CD14-positive monocyte (primary cell): ENCODE measurements at regions not wholly inside any gene's neighbourhood (a gene's known extent, or its start where the extent isn't known, plus 50 kb on each side); places are given as distances from the start of the nearest gene placed in this dataset.

Experiments used
- DNase-seq, 3 donors: peaks; one replicate each; pipeline ENCODE4 v3.0.0-alpha.2; 2011 to 2022
- H2AFZ ChIP-seq: 2 replicates; pipeline ENCODE4 v1.6.0; 2012; ENCODE audit warnings: mild to moderate bottlenecking, low read depth, low read length, inconsistent platforms; ENCODE audit not compliant: insufficient read depth, poor library complexity, severe bottlenecking
- H3K27ac ChIP-seq, 2 donors: 1 replicate in 1 of 2; 2 replicates in 1 of 2; pipeline ENCODE4 v1.5.1; 2012 to 2013; ENCODE audit warnings: low read length in 2 of 2, control low read depth in 1 of 2, inconsistent platforms in 1 of 2, low read depth in 1 of 2, mild to moderate bottlenecking in 1 of 2
- H3K27me3 ChIP-seq, 2 donors: one replicate each; pipeline versions ENCODE4 v1.6.0 to v1.6.1; 2011 to 2013; ENCODE audit warnings: low read length in 2 of 2; ENCODE audit not compliant: control insufficient read depth in 2 of 2, insufficient read depth in 2 of 2
- H3K36me3 ChIP-seq, 2 donors: replicated peaks in 1 of 2; 1 replicate in 1 of 2; 2 replicates in 1 of 2; pipeline versions ENCODE4 v1.5.1 to v1.6.1; 2012 to 2013; ENCODE audit warnings: low read length in 2 of 2, control low read depth in 1 of 2, inconsistent platforms in 1 of 2, mild to moderate bottlenecking in 1 of 2; ENCODE audit not compliant: insufficient read depth in 2 of 2, control insufficient read depth in 1 of 2
- H3K4me1 ChIP-seq, 2 donors: 1 replicate in 1 of 2; 2 replicates in 1 of 2; pipeline versions ENCODE4 v1.5.1 to v1.6.1; 2012 to 2013; ENCODE audit warnings: low read length in 2 of 2, control low read depth in 1 of 2, inconsistent platforms in 1 of 2, mild to moderate bottlenecking in 1 of 2, moderate library complexity in 1 of 2; ENCODE audit not compliant: insufficient read depth in 2 of 2, control insufficient read depth in 1 of 2
- H3K4me2 ChIP-seq: replicated peaks from 2 replicates; pipeline ENCODE3; 2012; ENCODE audit warnings: low read length, moderate library complexity, mild to moderate bottlenecking; ENCODE audit not compliant: poor library complexity, severe bottlenecking; ENCODE audit errors: extremely low read depth
- H3K4me3 ChIP-seq, 3 experiments: fragments of 200-600 bp in 1 of 3; sonication (generic) in 1 of 3; replicated peaks in 1 of 3; 1 replicate in 2 of 3; 2 replicates in 1 of 3; pipeline ENCODE4 v1.5.1; 2011 to 2013; ENCODE audit warnings: low read length in 3 of 3, mild to moderate bottlenecking in 3 of 3, control low read depth in 2 of 3, low read depth in 2 of 3, inconsistent platforms in 1 of 3, moderate library complexity in 1 of 3
- H3K79me2 ChIP-seq: 2 replicates; pipeline ENCODE4 v1.6.0; 2012; ENCODE audit warnings: mild to moderate bottlenecking, control low read depth, inconsistent platforms, low read length, moderate library complexity; ENCODE audit not compliant: insufficient read depth
- H3K9ac ChIP-seq: 2 replicates; pipeline ENCODE4 v1.6.0; 2017; ENCODE audit warnings: low read length, mild to moderate bottlenecking; ENCODE audit not compliant: insufficient read depth, poor library complexity, severe bottlenecking
- H3K9me3 ChIP-seq, 2 donors: replicated peaks in 1 of 2; 1 replicate in 1 of 2; 2 replicates in 1 of 2; pipeline versions ENCODE4 v1.5.1 to v1.6.1; 2012 to 2013; ENCODE audit warnings: low read length in 2 of 2, control low read depth in 1 of 2; ENCODE audit not compliant: control insufficient read depth in 1 of 2, insufficient read depth in 1 of 2
- H4K20me1 ChIP-seq: 2 replicates; pipeline ENCODE4 v1.6.0; 2012; ENCODE audit warnings: mild to moderate bottlenecking, low read length, control low read depth, moderate library complexity; ENCODE audit not compliant: insufficient read depth
- H3K27ac Mint-ChIP-seq, 7 donors: one replicate each; pipeline ENCODE4 v1.8.0; 2020; ENCODE audit warnings: mild to moderate bottlenecking in 7 of 7, mixed read lengths in 7 of 7, moderate library complexity in 6 of 7, inconsistent platforms in 2 of 7
- H3K27me3 Mint-ChIP-seq, 3 donors: one replicate each; pipeline ENCODE4 v1.8.0; 2021 to 2022; ENCODE audit warnings: low read depth in 3 of 3, mild to moderate bottlenecking in 3 of 3, mixed read lengths in 3 of 3, moderate library complexity in 3 of 3, inconsistent platforms in 1 of 3
- H3K36me3 Mint-ChIP-seq, 2 donors: one replicate each; pipeline ENCODE4 v1.8.0; 2020; ENCODE audit warnings: mixed read lengths in 2 of 2, inconsistent platforms in 1 of 2, mild to moderate bottlenecking in 1 of 2
- H3K4me1 Mint-ChIP-seq: one replicate; pipeline ENCODE4 v1.8.0; 2020; ENCODE audit warnings: mild to moderate bottlenecking, mixed read lengths
- H3K4me3 Mint-ChIP-seq, 2 donors: one replicate each; pipeline ENCODE4 v1.8.0; 2020; ENCODE audit warnings: mild to moderate bottlenecking in 2 of 2, mixed read lengths in 2 of 2, moderate library complexity in 1 of 2
- H3K9me3 Mint-ChIP-seq, 7 donors: one replicate each; pipeline ENCODE4 v1.8.0; 2020 to 2022; ENCODE audit warnings: mixed read lengths in 7 of 7, mild to moderate bottlenecking in 6 of 7, moderate library complexity in 6 of 7, inconsistent platforms in 2 of 7
- WGBS: methylation state at CpG from one replicate; pipeline ENCODE4 v1.1.5; 2013; ENCODE audit warnings: missing lambda C conversion rate; ENCODE audit not compliant: insufficient coverage; 5-methylcytosine and 5-hydroxymethylcytosine counted together
- intact Hi-C, 2 donors: fragments of 100-400 bp; cut with micrococcal nuclease; formaldehyde crosslinking; loops; one replicate each; pipeline versions ENCODE4 v1.15.0 to v1.15.1; 2023
- TF ChIP-seq, protein P1 (sequence below): fragments of 200-600 bp; IDR thresholded peaks from one replicate; pipeline ENCODE4 v1.8.0; 2022; ENCODE audit warnings: antibody characterized with exemption, mild to moderate bottlenecking

DNA sequence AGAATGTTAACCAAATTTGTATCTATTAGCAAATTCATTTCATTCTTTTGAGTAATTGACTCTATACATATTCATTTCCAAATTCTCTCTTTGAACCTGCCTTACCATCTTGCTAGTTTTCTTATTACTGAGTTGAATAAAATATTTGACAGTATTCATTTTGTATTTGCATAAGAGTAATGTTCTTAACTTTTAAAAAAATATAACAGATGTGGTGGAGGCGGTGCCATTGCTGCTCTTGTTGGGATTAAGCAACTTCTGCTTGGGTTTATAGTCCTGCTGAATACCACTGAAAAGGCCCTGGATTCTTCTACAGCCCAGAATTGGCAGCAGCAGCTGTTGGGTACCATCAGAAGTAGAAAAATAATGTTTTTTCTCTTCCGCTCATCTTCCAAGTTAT, 148.9 kb upstream of the PEX5L start:
- no peaks in the 10 kb centered on the region for H3K79me2 ChIP-seq
- intact Hi-C loops, result no loop called here
- H3K27ac Mint-ChIP-seq, result no peak overlapping the region
- TF ChIP-seq, protein P1, sequence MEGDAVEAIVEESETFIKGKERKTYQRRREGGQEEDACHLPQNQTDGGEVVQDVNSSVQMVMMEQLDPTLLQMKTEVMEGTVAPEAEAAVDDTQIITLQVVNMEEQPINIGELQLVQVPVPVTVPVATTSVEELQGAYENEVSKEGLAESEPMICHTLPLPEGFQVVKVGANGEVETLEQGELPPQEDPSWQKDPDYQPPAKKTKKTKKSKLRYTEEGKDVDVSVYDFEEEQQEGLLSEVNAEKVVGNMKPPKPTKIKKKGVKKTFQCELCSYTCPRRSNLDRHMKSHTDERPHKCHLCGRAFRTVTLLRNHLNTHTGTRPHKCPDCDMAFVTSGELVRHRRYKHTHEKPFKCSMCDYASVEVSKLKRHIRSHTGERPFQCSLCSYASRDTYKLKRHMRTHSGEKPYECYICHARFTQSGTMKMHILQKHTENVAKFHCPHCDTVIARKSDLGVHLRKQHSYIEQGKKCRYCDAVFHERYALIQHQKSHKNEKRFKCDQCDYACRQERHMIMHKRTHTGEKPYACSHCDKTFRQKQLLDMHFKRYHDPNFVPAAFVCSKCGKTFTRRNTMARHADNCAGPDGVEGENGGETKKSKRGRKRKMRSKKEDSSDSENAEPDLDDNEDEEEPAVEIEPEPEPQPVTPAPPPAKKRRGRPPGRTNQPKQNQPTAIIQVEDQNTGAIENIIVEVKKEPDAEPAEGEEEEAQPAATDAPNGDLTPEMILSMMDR, result no peak
- no peaks in the 10 kb centered on the region for H3K4me1 Mint-ChIP-seq
- H3K36me3 Mint-ChIP-seq, result no peaks in the 10 kb centered on the region
- peaks cover 0 to 14% (median 3%) of the 10 kb centered on the region in 7 donors for H3K9me3 Mint-ChIP-seq
- DNase-seq, result no peak
- H3K4me3 Mint-ChIP-seq, result no peak overlapping the region
- no peaks in the 10 kb centered on the region for H3K27me3 Mint-ChIP-seq
- no peaks in the 10 kb centered on the region for H3K36me3 ChIP-seq
- no peak overlapping the region for H3K9ac ChIP-seq
- H3K4me2 ChIP-seq, result no peak overlapping the region
- no peaks in the 10 kb centered on the region for H3K27me3 ChIP-seq
- H3K4me3 ChIP-seq, result no peak overlapping the region
- H4K20me1 ChIP-seq, result no peaks in the 10 kb centered on the region
- H3K4me1 ChIP-seq, result no peaks in the 10 kb centered on the region
- H3K27ac ChIP-seq, result no peak overlapping the region
- H3K9me3 ChIP-seq, result no peaks in the 10 kb centered on the region
- no CpG with 5 or more reads among the region's 2 CpGs for WGBS
- H2AFZ ChIP-seq, result no peak overlapping the region

DNA sequence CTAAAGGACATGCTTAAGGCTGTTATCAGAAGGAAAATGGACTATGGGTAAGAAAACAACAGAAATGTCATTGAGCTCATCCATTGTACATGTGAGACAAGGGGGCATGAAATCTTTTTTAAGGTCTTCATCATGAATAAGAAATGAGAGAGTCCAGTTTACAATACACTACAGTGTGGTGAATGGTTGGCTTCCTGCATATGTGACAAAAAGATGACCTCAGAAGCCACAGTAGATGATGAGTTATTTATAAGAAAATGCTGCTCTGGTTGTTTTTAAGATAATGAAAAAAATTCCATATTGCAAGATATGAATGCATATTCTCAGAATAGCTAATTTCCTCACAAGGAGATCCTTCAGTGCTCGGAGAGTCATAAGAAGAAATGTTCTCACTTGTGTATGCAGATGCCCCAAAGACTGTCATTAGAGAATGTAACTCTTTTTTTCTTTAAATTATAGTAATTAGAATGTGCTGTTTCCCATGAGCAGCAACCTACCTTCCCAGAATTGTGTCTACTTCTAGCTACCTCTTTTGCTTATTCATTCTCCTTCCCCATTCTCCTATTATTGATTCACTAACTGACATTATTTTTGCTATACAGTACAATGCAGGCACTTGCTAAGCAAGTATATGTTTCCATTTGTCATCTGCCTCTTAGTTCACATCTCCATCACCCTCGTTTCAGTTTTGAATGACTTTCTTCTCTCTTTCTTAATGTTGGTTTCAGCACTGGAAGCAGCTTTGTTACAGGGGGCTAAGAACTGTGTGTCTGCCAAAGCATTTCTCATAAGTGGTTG, 152.0 kb upstream of the PEX5L start:
- H2AFZ ChIP-seq, result no peak overlapping the region
- no peaks in the 10 kb centered on the region for H3K4me1 Mint-ChIP-seq
- H3K27me3 ChIP-seq, result no peaks in the 10 kb centered on the region
- H3K27me3 Mint-ChIP-seq, result no peaks in the 10 kb centered on the region
- no peaks in the 10 kb centered on the region for H3K36me3 ChIP-seq
- 100% methylated on average over 1 of the region's 2 CpGs for WGBS
- H3K9me3 Mint-ChIP-seq, result peaks cover 0 to 12% (median 3%) of the 10 kb centered on the region in 7 donors
- intact Hi-C loops, result no loop called here
- no peak overlapping the region for H3K4me3 Mint-ChIP-seq
- no peaks in the 10 kb centered on the region for H3K36me3 Mint-ChIP-seq
- no peak overlapping the region for H3K27ac Mint-ChIP-seq
- H3K4me3 ChIP-seq, result no peak overlapping the region
- no peak overlapping the region for H3K4me2 ChIP-seq
- H3K9ac ChIP-seq, result no peak overlapping the region
- DNase-seq, result no peak
- H3K79me2 ChIP-seq, result no peaks in the 10 kb centered on the region
- no peak overlapping the region for H3K27ac ChIP-seq
- no peaks in the 10 kb centered on the region for H3K9me3 ChIP-seq
- no peaks in the 10 kb centered on the region for H4K20me1 ChIP-seq
- TF ChIP-seq, protein P1, result no peak
- no peaks in the 10 kb centered on the region for H3K4me1 ChIP-seq
